CD4-positive, CD25-positive, alpha-beta regulatory T cell (primary cell): ENCODE measurements at regions not wholly inside any gene's neighbourhood (a gene's known extent, or its start where the extent isn't known, plus 50 kb on each side); places are given as distances from the start of the nearest gene placed in this dataset.
"Not testable (repeated sequence)": the region's sequence is repeated elsewhere in the genome, so short reads cannot be mapped to it uniquely, and the experiment has no call there.

Source experiments
- ATAC-seq, 2 donors: fragments of 150-1000 bp; cut with Tn5 transposase; one replicate each; pipeline ENCODE4 v1.10.0; 2021; ENCODE audit warnings: low read depth in 2 of 2, moderate number of reproducible peaks in 2 of 2, moderate library complexity in 1 of 2
- DNase-seq, 3 donors: peaks; one replicate each; pipeline versions ENCODE4 v3.0.0 to v3.0.0-alpha.2; 2012 to 2022; ENCODE audit warnings: mixed read lengths in 1 of 3
- H3K27ac ChIP-seq: one replicate; pipeline ENCODE4 v1.7.0; 2013; ENCODE audit warnings: mild to moderate bottlenecking, low read length; ENCODE audit not compliant: insufficient read depth, poor library complexity, severe bottlenecking
- H3K27me3 ChIP-seq: one replicate; pipeline ENCODE4 v1.7.0; 2013; ENCODE audit warnings: low read length; ENCODE audit not compliant: control insufficient read depth, insufficient read depth
- H3K36me3 ChIP-seq: one replicate; pipeline ENCODE4 v1.7.0; 2013; ENCODE audit warnings: mild to moderate bottlenecking, low read length, moderate library complexity; ENCODE audit not compliant: control insufficient read depth, insufficient read depth
- H3K4me1 ChIP-seq: 2 replicates; pipeline ENCODE4 v1.7.0; 2013; ENCODE audit warnings: mild to moderate bottlenecking, low read length; ENCODE audit not compliant: insufficient read depth, control insufficient read depth, poor library complexity, severe bottlenecking
- H3K4me3 ChIP-seq: one replicate; pipeline ENCODE4 v1.7.0; 2013; ENCODE audit warnings: low read depth, mild to moderate bottlenecking, low read length, moderate library complexity
- H3K9me3 ChIP-seq, 2 experiments: 1 replicate in 1 of 2; 2 replicates in 1 of 2; pipeline ENCODE4 v1.7.0; 2013; ENCODE audit warnings: low read length in 2 of 2, mild to moderate bottlenecking in 1 of 2, moderate library complexity in 1 of 2; ENCODE audit not compliant: control insufficient read depth in 2 of 2
- H3K27ac Mint-ChIP-seq, 3 donors: one replicate each; pipeline ENCODE4 v1.8.0; 2020 to 2022; ENCODE audit warnings: mild to moderate bottlenecking in 3 of 3, mixed read lengths in 3 of 3, moderate library complexity in 2 of 3
- H3K27me3 Mint-ChIP-seq: one replicate; pipeline ENCODE4 v1.8.0; 2022; ENCODE audit warnings: mild to moderate bottlenecking, mixed read lengths
- H3K36me3 Mint-ChIP-seq: one replicate; pipeline ENCODE4 v1.8.0; 2020; ENCODE audit warnings: mixed read lengths
- H3K4me1 Mint-ChIP-seq, 4 donors: one replicate each; pipeline ENCODE4 v1.8.0; 2020 to 2022; ENCODE audit warnings: mixed read lengths in 4 of 4, mild to moderate bottlenecking in 1 of 4
- H3K4me3 Mint-ChIP-seq, 4 donors: one replicate each; pipeline ENCODE4 v1.8.0; 2020 to 2022; ENCODE audit warnings: mild to moderate bottlenecking in 4 of 4, mixed read lengths in 4 of 4, moderate library complexity in 3 of 4
- H3K9me3 Mint-ChIP-seq, 7 donors: one replicate each; pipeline ENCODE4 v1.8.0; 2020 to 2022; ENCODE audit warnings: mixed read lengths in 7 of 7, mild to moderate bottlenecking in 3 of 7, moderate library complexity in 2 of 7

- Histone ChIP-seq H3K4me3 (no peak overlapping the region), H3K36me3 (no peaks in the 10 kb centered on the region), H3K9me3 (no peaks in the 10 kb centered on the region), H3K27ac (no peak overlapping the region), H3K27me3 (no peaks in the 10 kb centered on the region), H3K4me1 (no peaks in the 10 kb centered on the region)
- no peaks in the 10 kb centered on the region for H3K27me3 Mint-ChIP-seq
- H3K27ac Mint-ChIP-seq, result no peak overlapping the region
- DNase-seq (no peak), ATAC-seq (peak in 1 of 2 donors; percentile 12)
- H3K36me3 Mint-ChIP-seq, result no peaks in the 10 kb centered on the region
- no peak overlapping the region for H3K4me3 Mint-ChIP-seq
- no peaks in the 10 kb centered on the region for H3K9me3 Mint-ChIP-seq
- no peaks in the 10 kb centered on the region for H3K4me1 Mint-ChIP-seq
These were observed 1106.3 kb upstream of the SLC39A10 start for GRCh38 chr2:194550702-194551101.

- Histone ChIP-seq H3K36me3 (no peaks in the 10 kb centered on the region), H3K4me1 (no peaks in the 10 kb centered on the region), H3K27me3 (no peaks in the 10 kb centered on the region), H3K9me3 (no peaks in the 10 kb centered on the region), H3K4me3 (no peak overlapping the region), H3K27ac (no peak overlapping the region)
- no peaks in the 10 kb centered on the region for H3K27me3 Mint-ChIP-seq
- H3K27ac Mint-ChIP-seq, result no peak overlapping the region
- no peak for DNase-seq
- no peaks in the 10 kb centered on the region for H3K4me1 Mint-ChIP-seq
- H3K9me3 Mint-ChIP-seq, result no peaks in the 10 kb centered on the region
- no peak for ATAC-seq
- no peaks in the 10 kb centered on the region for H3K36me3 Mint-ChIP-seq
- no peak overlapping the region for H3K4me3 Mint-ChIP-seq
These were observed 1107.6 kb upstream of the SLC39A10 start for GRCh38 chr2:194549387-194549786.

- H3K4me3 ChIP-seq, result no peak overlapping the region
- H3K27me3 Mint-ChIP-seq, result no peaks in the 10 kb centered on the region
- ATAC-seq, result no peak
- no peaks in the 10 kb centered on the region for H3K4me1 Mint-ChIP-seq
- no peaks in the 10 kb centered on the region for H3K9me3 ChIP-seq
- DNase-seq, result peak in 1 of 3 donors; percentile 2
- H3K27ac ChIP-seq, result no peak overlapping the region
- H3K9me3 Mint-ChIP-seq, result peaks cover 0 to 4% (median 0%) of the 10 kb centered on the region in 7 donors
- no peak overlapping the region for H3K27ac Mint-ChIP-seq
- no peaks in the 10 kb centered on the region for H3K4me1 ChIP-seq
- no peaks in the 10 kb centered on the region for H3K36me3 ChIP-seq
- no peaks in the 10 kb centered on the region for H3K36me3 Mint-ChIP-seq
- no peaks in the 10 kb centered on the region for H3K27me3 ChIP-seq
- H3K4me3 Mint-ChIP-seq, result no peak overlapping the region
These were observed 1111.0 kb upstream of the SLC39A10 start for GRCh38 chr2:194545978-194546377.

- Histone ChIP-seq H3K9me3 (no peaks in the 10 kb centered on the region), H3K4me3 (no peak overlapping the region), H3K36me3 (no peaks in the 10 kb centered on the region), H3K4me1 (no peaks in the 10 kb centered on the region), H3K27me3 (no peaks in the 10 kb centered on the region), H3K27ac (no peak overlapping the region)
- Mint-ChIP-seq H3K4me3 (no peak overlapping the region), H3K9me3 (peaks cover 0 to 5% (median 1%) of the 10 kb centered on the region in 7 donors), H3K27ac (no peak overlapping the region), H3K4me1 (no peaks in the 10 kb centered on the region), H3K27me3 (no peaks in the 10 kb centered on the region), H3K36me3 (no peaks in the 10 kb centered on the region)
- no peak for ATAC-seq
- no peak for DNase-seq
These were observed 1117.6 kb upstream of the SLC39A10 start for GRCh38 chr2:194539425-194539824.

DNA sequence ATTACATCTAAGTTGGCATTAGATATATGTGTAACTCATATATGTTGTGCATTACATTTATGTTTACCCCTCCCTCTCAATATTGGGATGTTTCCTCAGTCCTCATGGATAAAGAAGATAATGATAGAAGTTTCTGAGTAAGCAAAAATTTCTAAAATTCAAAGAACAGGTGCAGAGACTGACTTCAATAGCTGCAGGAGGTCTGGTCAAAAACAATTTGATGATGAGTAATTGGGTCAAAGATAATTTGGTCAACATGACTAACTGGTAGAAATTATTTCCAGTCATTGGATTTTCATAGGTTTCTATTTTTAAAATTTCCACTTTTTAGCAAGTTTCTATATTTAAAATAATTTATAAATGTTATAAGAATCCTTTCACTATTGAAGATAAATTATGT lies 1130.9 kb upstream of the SLC39A10 start:
- H3K4me3 Mint-ChIP-seq, result no peak overlapping the region
- Histone ChIP-seq H3K27me3 (no peaks in the 10 kb centered on the region), H3K27ac (no peak overlapping the region), H3K4me1 (no peaks in the 10 kb centered on the region), H3K4me3 (no peak overlapping the region), H3K9me3 (no peaks in the 10 kb centered on the region), H3K36me3 (no peaks in the 10 kb centered on the region)
- DNase-seq (no peak), ATAC-seq (no peak)
- H3K36me3 Mint-ChIP-seq, result no peaks in the 10 kb centered on the region
- no peak overlapping the region for H3K27ac Mint-ChIP-seq
- H3K9me3 Mint-ChIP-seq, result peaks cover 0 to 3% (median 0%) of the 10 kb centered on the region in 7 donors
- H3K4me1 Mint-ChIP-seq, result no peaks in the 10 kb centered on the region
- no peaks in the 10 kb centered on the region for H3K27me3 Mint-ChIP-seq

DNA sequence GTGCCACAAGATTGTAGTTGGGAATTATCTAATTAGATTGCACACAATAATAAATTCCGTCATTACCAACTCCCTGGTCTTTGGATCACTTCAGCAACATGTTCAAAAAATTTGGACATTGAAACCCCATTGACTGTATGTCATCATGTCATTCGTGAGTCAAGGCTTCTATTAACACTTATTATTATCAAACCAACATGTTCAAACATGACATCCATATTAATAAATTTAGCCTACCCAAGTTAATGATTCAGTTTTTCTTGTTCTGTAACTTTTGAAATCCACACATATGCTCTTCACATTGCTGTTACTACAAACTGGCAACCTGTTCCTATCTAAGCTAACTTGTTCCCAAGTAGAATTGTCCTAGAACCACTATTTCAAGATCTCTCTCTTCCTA lies 1142.7 kb upstream of the SLC39A10 start:
- Mint-ChIP-seq H3K36me3 (no peaks in the 10 kb centered on the region), H3K27ac (no peak overlapping the region), H3K4me3 (no peak overlapping the region), H3K4me1 (no peaks in the 10 kb centered on the region), H3K27me3 (no peaks in the 10 kb centered on the region), H3K9me3 (peaks cover 0 to 9% (median 2%) of the 10 kb centered on the region in 7 donors)
- no peaks in the 10 kb centered on the region for H3K36me3 ChIP-seq
- ATAC-seq (no peak), DNase-seq (no peak)
- no peaks in the 10 kb centered on the region for H3K4me1 ChIP-seq
- no peak overlapping the region for H3K4me3 ChIP-seq
- no peak overlapping the region for H3K27ac ChIP-seq
- H3K27me3 ChIP-seq, result no peaks in the 10 kb centered on the region
- H3K9me3 ChIP-seq, result no peaks in the 10 kb centered on the region

- ATAC-seq, H3K27ac Mint-ChIP-seq, H3K36me3 Mint-ChIP-seq, H3K4me3 ChIP-seq, H3K27ac ChIP-seq, H3K9me3 Mint-ChIP-seq, H3K27me3 ChIP-seq, DNase-seq, H3K4me1 ChIP-seq, H3K36me3 ChIP-seq, H3K9me3 ChIP-seq, H3K4me1 Mint-ChIP-seq, H3K27me3 Mint-ChIP-seq, H3K4me3 Mint-ChIP-seq: not testable (repeated sequence)
These were observed 1146.0 kb upstream of the SLC39A10 start for GRCh38 chr2:194511070-194511469.

GRCh38 chr2:194504876-194505275 lies 1152.2 kb upstream of the SLC39A10 start:
- H3K36me3 Mint-ChIP-seq, ATAC-seq, H3K27me3 ChIP-seq, DNase-seq, H3K36me3 ChIP-seq, H3K4me1 ChIP-seq, H3K27me3 Mint-ChIP-seq, H3K9me3 Mint-ChIP-seq, H3K27ac Mint-ChIP-seq, H3K4me1 Mint-ChIP-seq, H3K9me3 ChIP-seq, H3K4me3 ChIP-seq, H3K27ac ChIP-seq, H3K4me3 Mint-ChIP-seq: not testable (repeated sequence)
